ENCODE measurements at regions not wholly inside any gene's neighbourhood (a gene's known extent, or its start where the extent isn't known, plus 50 kb on each side); places are given as distances from the start of the nearest gene placed in this dataset.

DNA sequence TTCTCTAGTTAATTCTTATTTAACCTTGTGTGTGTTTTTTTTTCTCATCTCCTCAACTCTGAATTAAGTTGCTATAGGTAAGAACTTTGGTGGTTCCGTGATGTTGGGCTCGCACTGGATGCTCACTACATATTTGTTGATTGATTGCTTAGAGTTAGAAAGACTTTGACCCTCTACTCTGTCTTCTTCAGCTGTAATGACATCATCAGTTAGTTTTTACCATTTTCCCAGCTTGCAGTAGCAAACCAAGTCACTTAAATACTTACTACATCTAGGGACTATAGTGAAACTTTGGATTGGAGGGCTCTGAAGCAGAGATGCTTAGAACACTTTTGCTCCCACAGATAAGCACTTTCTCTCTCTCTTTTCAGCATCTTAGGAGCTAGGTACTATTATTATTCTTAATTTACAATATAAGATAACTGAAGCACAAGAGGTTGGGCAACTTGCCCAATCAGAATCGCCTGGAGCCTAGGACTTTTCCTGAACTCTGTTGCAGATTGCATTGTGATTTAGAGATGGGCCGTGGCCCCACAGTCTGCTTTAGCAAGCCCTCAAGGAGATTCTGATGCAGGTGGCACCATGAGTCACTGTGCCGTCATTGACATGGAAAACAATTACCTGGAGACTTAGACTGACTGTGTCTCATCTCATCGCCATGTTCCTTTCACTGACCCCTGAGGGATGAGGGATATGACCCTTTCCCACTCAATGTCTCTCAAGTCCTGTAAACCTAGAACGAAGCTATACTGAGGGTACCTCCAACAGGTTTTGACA, 471.9 kb upstream of the PODXL start:
- Mint-ChIP-seq H3K9me3 (no peaks in the 10 kb centered on the region), H3K4me1 (no peaks in the 10 kb centered on the region), H3K36me3 (no peaks in the 10 kb centered on the region), H3K27me3 (ENCODE audit: insufficient read depth, low read depth) (peaks cover 5% of the 10 kb centered on the region), H3K4me3 (no peak overlapping the region), H3K27ac (no peak overlapping the region)
- no peaks in the 10 kb centered on the region for H3K9me3 ChIP-seq (ENCODE audit: low read depth)
- H3K27ac ChIP-seq = no peak overlapping the region
- no peaks in the 10 kb centered on the region for H3F3A ChIP-seq (ENCODE audit: low read depth)
- H2AFZ ChIP-seq (replicated peaks) = no peak overlapping the region
- no peak overlapping the region for H3K4me2 ChIP-seq
- TF ChIP-seq EZH2 (IDR thresholded peaks at IDR 0.05) (no peak), EZH2phosphoT487 (IDR thresholded peaks at IDR 0.05) (no peak)
- TF ChIP-seq, protein P1, sequence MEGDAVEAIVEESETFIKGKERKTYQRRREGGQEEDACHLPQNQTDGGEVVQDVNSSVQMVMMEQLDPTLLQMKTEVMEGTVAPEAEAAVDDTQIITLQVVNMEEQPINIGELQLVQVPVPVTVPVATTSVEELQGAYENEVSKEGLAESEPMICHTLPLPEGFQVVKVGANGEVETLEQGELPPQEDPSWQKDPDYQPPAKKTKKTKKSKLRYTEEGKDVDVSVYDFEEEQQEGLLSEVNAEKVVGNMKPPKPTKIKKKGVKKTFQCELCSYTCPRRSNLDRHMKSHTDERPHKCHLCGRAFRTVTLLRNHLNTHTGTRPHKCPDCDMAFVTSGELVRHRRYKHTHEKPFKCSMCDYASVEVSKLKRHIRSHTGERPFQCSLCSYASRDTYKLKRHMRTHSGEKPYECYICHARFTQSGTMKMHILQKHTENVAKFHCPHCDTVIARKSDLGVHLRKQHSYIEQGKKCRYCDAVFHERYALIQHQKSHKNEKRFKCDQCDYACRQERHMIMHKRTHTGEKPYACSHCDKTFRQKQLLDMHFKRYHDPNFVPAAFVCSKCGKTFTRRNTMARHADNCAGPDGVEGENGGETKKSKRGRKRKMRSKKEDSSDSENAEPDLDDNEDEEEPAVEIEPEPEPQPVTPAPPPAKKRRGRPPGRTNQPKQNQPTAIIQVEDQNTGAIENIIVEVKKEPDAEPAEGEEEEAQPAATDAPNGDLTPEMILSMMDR (IDR thresholded peaks at IDR 0.05) = no peak
- H3K79me2 ChIP-seq (ENCODE audit: low read depth) = no peaks in the 10 kb centered on the region
- no peak for DNase-seq (ENCODE audit: low spot score)
- no peaks in the 10 kb centered on the region for H3K27me3 ChIP-seq
- peaks cover 5% of the 10 kb centered on the region for H3K4me1 ChIP-seq
- no peak overlapping the region for H3K4me3 ChIP-seq
- no peaks in the 10 kb centered on the region for H3K36me3 ChIP-seq
- no peak overlapping the region for H3K9ac ChIP-seq
- H4K20me1 ChIP-seq (ENCODE audit: low read depth) = no peaks in the 10 kb centered on the region

GRCh38 chr7:132024290-132024689, 467.9 kb upstream of the PODXL start:
- H3K79me2 ChIP-seq (ENCODE audit: low read depth) = no peaks in the 10 kb centered on the region
- H3K9ac ChIP-seq = no peak overlapping the region
- H3K4me2 ChIP-seq = no peak overlapping the region
- peaks cover 5% of the 10 kb centered on the region for H3K4me1 ChIP-seq
- H3F3A ChIP-seq (ENCODE audit: low read depth) = no peaks in the 10 kb centered on the region
- no peak overlapping the region for H3K27ac ChIP-seq
- Mint-ChIP-seq H3K36me3 (no peaks in the 10 kb centered on the region), H3K4me1 (no peaks in the 10 kb centered on the region), H3K27ac (no peak overlapping the region), H3K27me3 (ENCODE audit: insufficient read depth, low read depth) (no peaks in the 10 kb centered on the region), H3K9me3 (peaks cover 3% of the 10 kb centered on the region), H3K4me3 (no peak overlapping the region)
- TF ChIP-seq EZH2phosphoT487 (IDR thresholded peaks at IDR 0.05) (no peak), EZH2 (IDR thresholded peaks at IDR 0.05) (no peak)
- TF ChIP-seq, protein P1 (IDR thresholded peaks at IDR 0.05) = no peak
- no peaks in the 10 kb centered on the region for H4K20me1 ChIP-seq (ENCODE audit: low read depth)
- no peak overlapping the region for H2AFZ ChIP-seq (replicated peaks)
- no peak overlapping the region for H3K4me3 ChIP-seq
- no peaks in the 10 kb centered on the region for H3K36me3 ChIP-seq
- no peaks in the 10 kb centered on the region for H3K27me3 ChIP-seq
- H3K9me3 ChIP-seq (ENCODE audit: low read depth) = no peaks in the 10 kb centered on the region
- no peak for DNase-seq (ENCODE audit: low spot score)

GRCh38 chr7:132023466-132023865, 467.0 kb upstream of the PODXL start:
- no peak overlapping the region for H3K9ac ChIP-seq
- Mint-ChIP-seq H3K27ac (no peak overlapping the region), H3K4me3 (no peak overlapping the region), H3K27me3 (ENCODE audit: insufficient read depth, low read depth) (no peaks in the 10 kb centered on the region), H3K4me1 (no peaks in the 10 kb centered on the region), H3K36me3 (no peaks in the 10 kb centered on the region), H3K9me3 (peaks cover 3% of the 10 kb centered on the region)
- H3K27ac ChIP-seq = no peak overlapping the region
- no peak overlapping the region for H2AFZ ChIP-seq (replicated peaks)
- TF ChIP-seq EZH2phosphoT487 (IDR thresholded peaks at IDR 0.05) (no peak), EZH2 (IDR thresholded peaks at IDR 0.05) (no peak)
- TF ChIP-seq, protein P1 (IDR thresholded peaks at IDR 0.05) = no peak
- H3K9me3 ChIP-seq (ENCODE audit: low read depth) = no peaks in the 10 kb centered on the region
- DNase-seq (ENCODE audit: low spot score) = no peak
- no peak overlapping the region for H3K4me3 ChIP-seq
- no peaks in the 10 kb centered on the region for H3K79me2 ChIP-seq (ENCODE audit: low read depth)
- H4K20me1 ChIP-seq (ENCODE audit: low read depth) = no peaks in the 10 kb centered on the region
- H3K4me2 ChIP-seq = no peak overlapping the region
- no peaks in the 10 kb centered on the region for H3F3A ChIP-seq (ENCODE audit: low read depth)
- no peaks in the 10 kb centered on the region for H3K27me3 ChIP-seq
- H3K36me3 ChIP-seq = no peaks in the 10 kb centered on the region
- H3K4me1 ChIP-seq = peaks cover 5% of the 10 kb centered on the region
